Lung (tissue), 11 donors: ENCODE measurements at regions not wholly inside any gene's neighbourhood (a gene's known extent, or its start where the extent isn't known, plus 50 kb on each side); places are given as distances from the start of the nearest gene placed in this dataset.

Experiments used
- ATAC-seq: fragments of 200-7000 bp; cut with Tn5 transposase; one replicate; pipeline ENCODE4 v1.9.1; 2020; ENCODE audit warnings: moderate number of reproducible peaks; ENCODE audit not compliant: insufficient read depth, low FRiP score
- DNase-seq, 3 donors: peaks; one replicate each; pipeline ENCODE4 v3.0.0-alpha.2; 2013 to 2017
- H3K27ac ChIP-seq, 2 donors: one replicate each; pipeline ENCODE4 v1.5.1; 2013; ENCODE audit warnings: mild to moderate bottlenecking in 2 of 2, moderate library complexity in 2 of 2, control low read depth in 1 of 2, inconsistent platforms in 1 of 2, low read depth in 1 of 2, low read length in 1 of 2
- H3K27me3 ChIP-seq, 3 donors: one replicate each; pipeline ENCODE4 v1.5.1; 2013; ENCODE audit warnings: low read length in 2 of 3; ENCODE audit not compliant: control insufficient read depth in 3 of 3, insufficient read depth in 3 of 3
- H3K36me3 ChIP-seq, 4 donors: one replicate each; pipeline ENCODE4 v1.5.1; 2013; ENCODE audit warnings: low read length in 4 of 4, mild to moderate bottlenecking in 1 of 4, moderate library complexity in 1 of 4; ENCODE audit not compliant: control insufficient read depth in 4 of 4, insufficient read depth in 4 of 4
- H3K4me1 ChIP-seq, 5 donors: one replicate each; pipeline ENCODE4 v1.5.1; 2013; ENCODE audit warnings: low read length in 5 of 5, mild to moderate bottlenecking in 2 of 5, moderate library complexity in 1 of 5; ENCODE audit not compliant: control insufficient read depth in 5 of 5, insufficient read depth in 5 of 5
- H3K4me3 ChIP-seq: one replicate; pipeline ENCODE4 v1.5.1; 2013; ENCODE audit warnings: mild to moderate bottlenecking, control low read depth, moderate library complexity
- H3K9ac ChIP-seq, 2 donors: one replicate each; pipeline ENCODE4 v1.5.1; 2013; ENCODE audit warnings: low read length in 2 of 2, control low read depth in 1 of 2; ENCODE audit not compliant: insufficient read depth in 1 of 2
- H3K9me3 ChIP-seq, 4 donors: one replicate each; pipeline ENCODE4 v1.5.1; 2013; ENCODE audit warnings: low read length in 3 of 4, mild to moderate bottlenecking in 1 of 4, moderate library complexity in 1 of 4; ENCODE audit not compliant: control insufficient read depth in 4 of 4, insufficient read depth in 3 of 4
- WGBS, 2 donors: extraction: QIAGEN DNeasy Blood & Tissue Kit; methylation state at CpG; one replicate each; pipeline ENCODE4 v1.1.7; 2013; 5-methylcytosine and 5-hydroxymethylcytosine counted together
- TF ChIP-seq, protein P1 (sequence below): IDR thresholded peaks from 2 replicates; pipeline ENCODE4 v1.5.1; 2012; ENCODE audit warnings: mild to moderate bottlenecking; ENCODE audit errors: control extremely low read depth, extremely low read depth
- donor health status: control.
- donor health status: control.
- donor health status: Bipolar disorder and iron deficiency.
- donor health status: healthy.
- donor health status: DM: yes; HTN: yes; CAD: no.

DNA sequence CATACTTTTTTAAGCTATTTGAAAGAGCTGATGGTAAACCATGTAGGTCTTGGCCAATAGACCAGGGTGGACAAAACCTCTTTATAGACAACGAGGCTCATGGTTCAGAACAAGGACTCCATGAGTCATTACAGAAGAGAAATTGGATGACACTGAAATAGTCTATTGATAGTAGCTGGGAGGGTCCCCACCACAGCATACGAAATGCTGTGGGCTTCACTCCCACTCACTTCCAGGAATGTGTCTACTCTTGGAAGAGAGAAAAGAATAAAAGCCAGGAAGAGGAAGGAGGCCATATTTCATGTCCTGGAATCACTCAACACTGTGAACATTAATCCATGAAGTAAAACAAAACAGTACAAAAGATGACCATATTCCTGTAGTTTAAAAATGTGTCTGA lies 82.3 kb upstream of the MXRA5 start:
- ATAC-seq (no peak), DNase-seq (no peak)
- H3K4me1 ChIP-seq, result no peaks in the 10 kb centered on the region
- H3K9ac ChIP-seq, result no peak overlapping the region
- TF ChIP-seq, protein P1, sequence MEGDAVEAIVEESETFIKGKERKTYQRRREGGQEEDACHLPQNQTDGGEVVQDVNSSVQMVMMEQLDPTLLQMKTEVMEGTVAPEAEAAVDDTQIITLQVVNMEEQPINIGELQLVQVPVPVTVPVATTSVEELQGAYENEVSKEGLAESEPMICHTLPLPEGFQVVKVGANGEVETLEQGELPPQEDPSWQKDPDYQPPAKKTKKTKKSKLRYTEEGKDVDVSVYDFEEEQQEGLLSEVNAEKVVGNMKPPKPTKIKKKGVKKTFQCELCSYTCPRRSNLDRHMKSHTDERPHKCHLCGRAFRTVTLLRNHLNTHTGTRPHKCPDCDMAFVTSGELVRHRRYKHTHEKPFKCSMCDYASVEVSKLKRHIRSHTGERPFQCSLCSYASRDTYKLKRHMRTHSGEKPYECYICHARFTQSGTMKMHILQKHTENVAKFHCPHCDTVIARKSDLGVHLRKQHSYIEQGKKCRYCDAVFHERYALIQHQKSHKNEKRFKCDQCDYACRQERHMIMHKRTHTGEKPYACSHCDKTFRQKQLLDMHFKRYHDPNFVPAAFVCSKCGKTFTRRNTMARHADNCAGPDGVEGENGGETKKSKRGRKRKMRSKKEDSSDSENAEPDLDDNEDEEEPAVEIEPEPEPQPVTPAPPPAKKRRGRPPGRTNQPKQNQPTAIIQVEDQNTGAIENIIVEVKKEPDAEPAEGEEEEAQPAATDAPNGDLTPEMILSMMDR, result no peak
- H3K27me3 ChIP-seq, result peaks cover 0 to 41% (median 0%) of the 10 kb centered on the region in 3 donors
- no peak overlapping the region for H3K27ac ChIP-seq
- H3K4me3 ChIP-seq, result no peak overlapping the region
- H3K36me3 ChIP-seq, result no peaks in the 10 kb centered on the region
- 36 to 45% methylated on average over 2 of the region's 2 CpGs for WGBS, 2 donors
- peaks cover 0 to 4% (median 2%) of the 10 kb centered on the region in 4 donors for H3K9me3 ChIP-seq

DNA sequence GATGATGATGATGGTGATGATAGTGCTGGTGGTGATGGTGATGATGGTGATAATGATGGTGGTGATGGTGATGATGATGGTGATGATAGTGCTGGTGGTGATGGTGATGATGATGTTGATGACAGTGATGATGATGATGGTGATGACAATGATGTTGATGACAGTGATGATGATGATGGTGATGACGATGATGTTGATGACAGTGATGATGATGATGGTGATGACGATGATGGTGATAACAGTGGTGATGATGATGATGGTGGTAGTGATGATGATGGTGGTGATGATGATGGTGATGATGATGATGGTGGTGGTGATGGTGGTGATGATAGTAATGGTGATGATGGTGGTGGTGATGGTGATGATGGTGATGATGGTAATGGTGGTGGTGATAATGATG lies 80.1 kb upstream of the MXRA5 start:
- 97 to 100% methylated on average over 2 of the region's 2 CpGs for WGBS, 2 donors
- Histone ChIP-seq H3K27me3 (peaks cover 0 to 28% (median 0%) of the 10 kb centered on the region in 3 donors), H3K9ac (no peak overlapping the region), H3K4me1 (no peaks in the 10 kb centered on the region), H3K27ac (no peak overlapping the region), H3K36me3 (no peaks in the 10 kb centered on the region), H3K4me3 (no peak overlapping the region), H3K9me3 (peaks cover 0 to 4% (median 2%) of the 10 kb centered on the region in 4 donors)
- TF ChIP-seq, protein P1, result no peak
- DNase-seq (no peak), ATAC-seq (no peak)

DNA sequence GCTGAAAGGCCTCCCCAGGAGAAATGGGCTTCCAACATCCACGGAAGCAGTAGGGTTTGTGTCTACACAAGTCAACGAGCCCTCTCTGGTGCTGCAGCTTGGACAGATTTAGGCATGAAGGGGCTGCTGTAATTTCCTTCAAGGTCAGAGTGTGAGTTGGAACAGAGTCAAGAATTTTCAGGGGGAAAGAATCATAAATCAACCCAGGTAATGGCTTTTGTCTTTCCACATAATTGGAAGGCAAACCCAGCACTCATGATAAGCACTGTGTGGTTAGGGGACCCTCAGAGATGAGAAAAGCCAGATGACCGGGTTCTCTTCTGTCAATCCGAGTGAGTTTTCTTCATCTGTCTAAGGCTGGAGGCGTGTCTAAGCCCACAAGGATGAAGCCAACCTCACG lies 78.6 kb upstream of the MXRA5 start:
- no peak for DNase-seq
- H3K27me3 ChIP-seq, result peaks cover 0 to 30% (median 0%) of the 10 kb centered on the region in 3 donors
- H3K4me3 ChIP-seq, result no peak overlapping the region
- no peaks in the 10 kb centered on the region for H3K36me3 ChIP-seq
- no peaks in the 10 kb centered on the region for H3K4me1 ChIP-seq
- TF ChIP-seq, protein P1, result no peak
- no peak overlapping the region for H3K9ac ChIP-seq
- no peak overlapping the region for H3K27ac ChIP-seq
- no peak for ATAC-seq
- WGBS, 2 donors, result 52 to 65% methylated on average over 6 of the region's 6 CpGs
- H3K9me3 ChIP-seq, result peaks cover 0 to 3% (median 1%) of the 10 kb centered on the region in 4 donors

DNA sequence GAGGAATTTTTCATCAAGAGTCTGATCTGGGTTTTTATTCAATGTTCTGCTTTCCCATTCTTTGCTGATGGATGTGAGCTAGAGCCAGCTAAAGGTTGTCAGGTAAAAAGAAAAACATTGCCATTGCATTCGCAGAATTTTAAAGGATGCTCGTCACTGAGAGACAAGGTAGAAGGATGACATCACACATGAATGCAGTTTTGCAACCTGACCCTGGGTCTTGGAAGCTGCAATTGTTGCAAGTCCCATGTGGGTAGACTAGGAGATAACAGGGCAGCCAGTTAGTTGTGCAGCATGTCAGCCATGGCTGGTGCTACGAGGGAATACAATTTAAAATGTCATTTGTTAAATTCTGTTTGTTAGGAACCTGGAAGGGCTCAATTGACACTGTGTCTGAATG lies 73.9 kb upstream of the MXRA5 start:
- no peaks in the 10 kb centered on the region for H3K4me1 ChIP-seq
- H3K9me3 ChIP-seq, result no peaks in the 10 kb centered on the region
- WGBS, 2 donors, result 84 to 90% methylated on average over 3 of the region's 3 CpGs
- DNase-seq (no peak), ATAC-seq (no peak)
- H3K27me3 ChIP-seq, result peaks cover 0 to 24% (median 0%) of the 10 kb centered on the region in 3 donors
- H3K4me3 ChIP-seq, result no peak overlapping the region
- no peaks in the 10 kb centered on the region for H3K36me3 ChIP-seq
- H3K9ac ChIP-seq, result no peak overlapping the region
- H3K27ac ChIP-seq, result no peak overlapping the region
- TF ChIP-seq, protein P1, result no peak
